ENCODE measurements at regions not wholly inside any gene's neighbourhood (a gene's known extent, or its start where the extent isn't known, plus 50 kb on each side); places are given as distances from the start of the nearest gene placed in this dataset.

- no peak for TF ChIP-seq HMGA2 (CRISPR knock-in tag; IDR thresholded peaks at IDR 0.05)
- no peak for TF ChIP-seq EMX1 (CRISPR knock-in tag; IDR thresholded peaks at IDR 0.05)
- no peak for TF ChIP-seq ATF1 (CRISPR knock-in tag; IDR thresholded peaks at IDR 0.05)
- TF ChIP-seq CBFB (CRISPR knock-in tag; IDR thresholded peaks at IDR 0.05; ENCODE audit: low read depth): no peak
- TF ChIP-seq ZNF232 (CRISPR knock-in tag; IDR thresholded peaks at IDR 0.05): no peak
- no peak for TF ChIP-seq ZBTB21 (CRISPR knock-in tag; IDR thresholded peaks at IDR 0.05; ENCODE audit: borderline replicate concordance)
- no peak for TF ChIP-seq ZNF671 (CRISPR knock-in tag; IDR thresholded peaks at IDR 0.05)
- TF ChIP-seq GABPB1 (CRISPR knock-in tag; IDR thresholded peaks at IDR 0.05): no peak
- TF ChIP-seq, protein P1, sequence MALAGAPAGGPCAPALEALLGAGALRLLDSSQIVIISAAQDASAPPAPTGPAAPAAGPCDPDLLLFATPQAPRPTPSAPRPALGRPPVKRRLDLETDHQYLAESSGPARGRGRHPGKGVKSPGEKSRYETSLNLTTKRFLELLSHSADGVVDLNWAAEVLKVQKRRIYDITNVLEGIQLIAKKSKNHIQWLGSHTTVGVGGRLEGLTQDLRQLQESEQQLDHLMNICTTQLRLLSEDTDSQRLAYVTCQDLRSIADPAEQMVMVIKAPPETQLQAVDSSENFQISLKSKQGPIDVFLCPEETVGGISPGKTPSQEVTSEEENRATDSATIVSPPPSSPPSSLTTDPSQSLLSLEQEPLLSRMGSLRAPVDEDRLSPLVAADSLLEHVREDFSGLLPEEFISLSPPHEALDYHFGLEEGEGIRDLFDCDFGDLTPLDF (CRISPR knock-in tag; IDR thresholded peaks at IDR 0.05): no peak
- TF ChIP-seq ZSCAN18 (CRISPR knock-in tag; IDR thresholded peaks at IDR 0.05): no peak
- no peak for TF ChIP-seq ZNF423 (CRISPR knock-in tag; IDR thresholded peaks at IDR 0.05)
- TF ChIP-seq IRF2 (CRISPR knock-in tag; IDR thresholded peaks at IDR 0.05; ENCODE audit: borderline replicate concordance, low read depth): no peak
Observed at GRCh38 chr14:84544486-84545131, 985.3 kb upstream of the FLRT2 start (continued).

- Mint-ChIP-seq H3K4me3 (no peak overlapping the region), H3K4me1 (peaks cover 46% of the 10 kb centered on the region), H3K27ac (no peak overlapping the region), H3K9me3 (peaks cover 3% of the 10 kb centered on the region; the same call in 1 of the 2 replicates), H3K36me3 (no peaks in the 10 kb centered on the region), H3K27me3 (ENCODE audit: low read depth) (no peaks in the 10 kb centered on the region)
- ChIA-PET POLR2A (no interaction called here), CTCF (no interaction called here)
- ATAC-seq: no peak
- DNase-seq (ENCODE audit: low spot score): no peak
- no peak for TF ChIP-seq ERG (CRISPR knock-in tag; IDR thresholded peaks at IDR 0.05)
- TF ChIP-seq NFYB (CRISPR knock-in tag; conservative IDR thresholded peaks at IDR 0.05; ENCODE audit: low read depth): no peak
- TF ChIP-seq AR (CRISPR knock-in tag; IDR thresholded peaks at IDR 0.05): no peak
- TF ChIP-seq ZNF219 (CRISPR knock-in tag; IDR thresholded peaks at IDR 0.05; ENCODE audit: borderline replicate concordance): no peak
- no peak for TF ChIP-seq TP53 (CRISPR knock-in tag; IDR thresholded peaks at IDR 0.05)
- TF ChIP-seq NR1H2 (CRISPR knock-in tag; IDR thresholded peaks at IDR 0.05): no peak
- TF ChIP-seq CREM (CRISPR knock-in tag; IDR thresholded peaks at IDR 0.05): no peak
- no peak for TF ChIP-seq ZBTB43 (CRISPR knock-in tag; IDR thresholded peaks at IDR 0.05)
- TF ChIP-seq, protein P2, sequence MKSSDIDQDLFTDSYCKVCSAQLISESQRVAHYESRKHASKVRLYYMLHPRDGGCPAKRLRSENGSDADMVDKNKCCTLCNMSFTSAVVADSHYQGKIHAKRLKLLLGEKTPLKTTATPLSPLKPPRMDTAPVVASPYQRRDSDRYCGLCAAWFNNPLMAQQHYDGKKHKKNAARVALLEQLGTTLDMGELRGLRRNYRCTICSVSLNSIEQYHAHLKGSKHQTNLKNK (CRISPR knock-in tag; IDR thresholded peaks at IDR 0.05): no peak
- no peak for TF ChIP-seq NR3C1 (CRISPR knock-in tag; conservative IDR thresholded peaks at IDR 0.05; ENCODE audit: low read depth)
- TF ChIP-seq GRHL2 (CRISPR knock-in tag; IDR thresholded peaks at IDR 0.05; ENCODE audit: insufficient replicate concordance, severe bottlenecking): no peak
- TF ChIP-seq E2F5 (CRISPR knock-in tag; IDR thresholded peaks at IDR 0.05): no peak
- TF ChIP-seq, protein P3, sequence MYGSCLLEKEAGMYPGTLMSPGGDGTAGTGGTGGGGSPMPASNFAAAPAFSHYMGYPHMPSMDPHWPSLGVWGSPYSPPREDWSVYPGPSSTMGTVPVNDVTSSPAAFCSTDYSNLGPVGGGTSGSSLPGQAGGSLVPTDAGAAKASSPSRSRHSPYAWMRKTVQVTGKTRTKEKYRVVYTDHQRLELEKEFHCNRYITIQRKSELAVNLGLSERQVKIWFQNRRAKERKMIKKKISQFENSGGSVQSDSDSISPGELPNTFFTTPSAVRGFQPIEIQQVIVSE (CRISPR knock-in tag; IDR thresholded peaks at IDR 0.05; ENCODE audit: borderline replicate concordance): no peak
- TF ChIP-seq FOXP1 (CRISPR knock-in tag; IDR thresholded peaks at IDR 0.05; ENCODE audit: borderline replicate concordance): no peak
- TF ChIP-seq E2F4 (CRISPR knock-in tag; IDR thresholded peaks at IDR 0.05; ENCODE audit: borderline replicate concordance, low read depth): no peak
Observed at GRCh38 chr14:84546236-84546635, 983.7 kb upstream of the FLRT2 start.

Data from WTC11 (cell line).